HL-60 (cell line): ENCODE measurements at regions not wholly inside any gene's neighbourhood (a gene's known extent, or its start where the extent isn't known, plus 50 kb on each side); places are given as distances from the start of the nearest gene placed in this dataset.

Experiments
- CTCF ChIP-seq: IDR thresholded peaks from one replicate; pipeline ENCODE4 v1.5.1; 2011; ENCODE audit warnings: low read length, control low read depth, inconsistent platforms; ENCODE audit not compliant: insufficient read depth
- POLR2AphosphoS5 ChIP-seq: IDR thresholded peaks from 2 replicates; pipeline ENCODE4 v1.6.1; 2012; ENCODE audit warnings: low read depth
- REST ChIP-seq: IDR thresholded peaks from 2 replicates; pipeline ENCODE4 v1.6.1; 2012; ENCODE audit warnings: low read depth; ENCODE audit not compliant: insufficient replicate concordance
- SPI1 ChIP-seq: IDR thresholded peaks from 2 replicates; pipeline ENCODE4 v1.6.1; 2012; ENCODE audit warnings: low read depth, mild to moderate bottlenecking, borderline replicate concordance

GRCh38 chr5:154627698-154628678 lies 127.2 kb upstream of the LARP1 start:
- no peak for TF ChIP-seq CTCF
- TF ChIP-seq POLR2AphosphoS5 = no peak
- TF ChIP-seq REST = no peak
- no peak for TF ChIP-seq SPI1
